DOHH2 (cell line): ENCODE measurements at regions not wholly inside any gene's neighbourhood (a gene's known extent, or its start where the extent isn't known, plus 50 kb on each side); places are given as distances from the start of the nearest gene placed in this dataset.

Source experiments
- H3F3A ChIP-seq: fragments of 200-600 bp; sonication (generic), shearing (Covaris generic); 2 replicates; pipeline ENCODE4 v1.6.0; 2016; ENCODE audit warnings: antibody characterized with exemption, mild to moderate bottlenecking; ENCODE audit not compliant: control insufficient read depth, insufficient read depth
- H3K27ac ChIP-seq: fragments of 200-600 bp; sonication (generic); 2 replicates; pipeline ENCODE4 v1.5.1; 2014; ENCODE audit warnings: low read depth, mild to moderate bottlenecking, low read length, moderate library complexity
- H3K27me3 ChIP-seq: fragments of 200-600 bp; sonication (generic); 2 replicates; pipeline ENCODE4 v1.6.1; 2014; ENCODE audit warnings: mild to moderate bottlenecking, low read length, mixed read lengths; ENCODE audit not compliant: control insufficient read depth
- H3K36me3 ChIP-seq: fragments of 200-600 bp; sonication (generic); 2 replicates; pipeline ENCODE4 v1.6.1; 2014; ENCODE audit warnings: mild to moderate bottlenecking, low read length, moderate library complexity, mixed read lengths; ENCODE audit not compliant: control insufficient read depth
- H3K4me1 ChIP-seq: fragments of 200-600 bp; sonication (generic); 2 replicates; pipeline ENCODE4 v1.6.1; 2014; ENCODE audit warnings: mild to moderate bottlenecking, low read length, mixed read lengths; ENCODE audit not compliant: control insufficient read depth
- H3K4me2 ChIP-seq: fragments of 200-600 bp; sonication (generic); 2 replicates; pipeline ENCODE4 v1.6.0; 2014; ENCODE audit warnings: mild to moderate bottlenecking, low read length, moderate library complexity
- H3K4me3 ChIP-seq: fragments of 200-600 bp; sonication (generic); 2 replicates; pipeline ENCODE4 v1.5.1; 2014; ENCODE audit warnings: mild to moderate bottlenecking, low read length, mixed read lengths
- H3K79me2 ChIP-seq: fragments of 200-600 bp; sonication (generic); 2 replicates; pipeline ENCODE4 v1.6.1; 2014; ENCODE audit warnings: mild to moderate bottlenecking, low read length, mixed read lengths; ENCODE audit not compliant: control insufficient read depth
- H3K9me2 ChIP-seq: fragments of 200-600 bp; sonication (generic); replicated peaks from 2 replicates; pipeline ENCODE4 v1.6.1; 2014; ENCODE audit warnings: mild to moderate bottlenecking, low read length, mixed read lengths; ENCODE audit not compliant: control insufficient read depth
- H3K9me3 ChIP-seq: fragments of 200-600 bp; sonication (generic); 2 replicates; pipeline ENCODE4 v1.6.1; 2014; ENCODE audit warnings: antibody characterized with exemption, low read length, mixed read lengths; ENCODE audit not compliant: control insufficient read depth, insufficient read depth
- H4K20me1 ChIP-seq: fragments of 200-600 bp; sonication (generic); 2 replicates; pipeline ENCODE4 v1.6.0; 2014; ENCODE audit warnings: low read depth, mild to moderate bottlenecking, antibody characterized with exemption, low read length, moderate library complexity; ENCODE audit not compliant: control insufficient read depth, insufficient read depth
- CTCF ChIP-seq: fragments of 200-600 bp; sonication (generic); IDR thresholded peaks from one replicate; pipeline ENCODE4 v1.5.1; 2014; ENCODE audit warnings: antibody characterized with exemption, mild to moderate bottlenecking, low read depth, low read length; ENCODE audit not compliant: poor library complexity, severe bottlenecking
- EZH2phosphoT487 ChIP-seq: fragments of 200-600 bp; sonication (generic); IDR thresholded peaks from 2 replicates; pipeline ENCODE4 v1.6.1; 2017; ENCODE audit warnings: borderline replicate concordance, mild to moderate bottlenecking, antibody characterized with exemption, low read length, moderate library complexity, mixed read lengths

- no peaks in the 10 kb centered on the region for H3K9me3 ChIP-seq
- no peaks in the 10 kb centered on the region for H3K4me1 ChIP-seq
- H3K4me2 ChIP-seq: no peak overlapping the region
- H3K36me3 ChIP-seq: no peaks in the 10 kb centered on the region
- no peak for TF ChIP-seq CTCF
- TF ChIP-seq EZH2phosphoT487: no peak
- H3K4me3 ChIP-seq: no peak overlapping the region
- no peaks in the 10 kb centered on the region for H3F3A ChIP-seq
- no peaks in the 10 kb centered on the region for H3K79me2 ChIP-seq
- no peaks in the 10 kb centered on the region for H3K9me2 ChIP-seq
- H3K27ac ChIP-seq: no peak overlapping the region
- no peaks in the 10 kb centered on the region for H3K27me3 ChIP-seq
- H4K20me1 ChIP-seq: no peaks in the 10 kb centered on the region
Measured at GRCh38 chr14:83151571-83151970, 1617.9 kb upstream of the SEL1L start.

- Histone ChIP-seq H3K36me3 (no peaks in the 10 kb centered on the region), H3F3A (no peaks in the 10 kb centered on the region), H3K4me2 (no peak overlapping the region), H3K4me1 (no peaks in the 10 kb centered on the region), H3K9me3 (no peaks in the 10 kb centered on the region), H3K27ac (no peak overlapping the region), H4K20me1 (no peaks in the 10 kb centered on the region), H3K9me2 (no peaks in the 10 kb centered on the region), H3K4me3 (no peak overlapping the region), H3K27me3 (no peaks in the 10 kb centered on the region), H3K79me2 (no peaks in the 10 kb centered on the region)
- TF ChIP-seq CTCF (no peak), EZH2phosphoT487 (no peak)
Measured at GRCh38 chr14:83153081-83153480, 1619.4 kb upstream of the SEL1L start.

- Histone ChIP-seq H3K27ac (no peak overlapping the region), H3K4me2 (no peak overlapping the region), H3K27me3 (no peaks in the 10 kb centered on the region), H4K20me1 (no peaks in the 10 kb centered on the region), H3K4me1 (no peaks in the 10 kb centered on the region), H3K36me3 (no peaks in the 10 kb centered on the region), H3K9me3 (no peaks in the 10 kb centered on the region), H3K4me3 (no peak overlapping the region), H3F3A (no peaks in the 10 kb centered on the region), H3K79me2 (no peaks in the 10 kb centered on the region), H3K9me2 (no peaks in the 10 kb centered on the region)
- TF ChIP-seq CTCF: no peak
- TF ChIP-seq EZH2phosphoT487: no peak
Measured at GRCh38 chr14:83162361-83162929, 1628.8 kb upstream of the SEL1L start.
